ENCODE measurements at regions not wholly inside any gene's neighbourhood (a gene's known extent, or its start where the extent isn't known, plus 50 kb on each side); places are given as distances from the start of the nearest gene placed in this dataset.

DNA sequence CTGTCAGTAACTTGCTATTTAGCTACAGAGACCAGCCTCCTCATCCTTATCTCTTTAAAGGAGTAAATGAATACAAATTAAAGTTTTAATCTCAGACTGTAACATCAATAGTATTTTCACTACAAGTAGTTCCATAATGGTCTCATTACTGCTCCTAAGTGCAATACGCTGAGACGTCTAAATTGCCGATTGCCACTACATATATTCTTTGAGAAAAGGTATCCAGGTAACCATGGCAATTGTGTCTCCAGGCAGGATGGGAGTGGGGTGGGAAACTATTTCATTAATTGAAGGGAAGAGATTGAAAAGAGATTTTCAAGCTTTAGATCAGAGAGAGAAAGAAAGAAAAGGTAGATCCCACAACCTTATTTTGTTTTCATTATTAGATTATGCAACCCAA is 65.5 kb upstream of the PPP2R2B start:
- TF ChIP-seq, protein P1, sequence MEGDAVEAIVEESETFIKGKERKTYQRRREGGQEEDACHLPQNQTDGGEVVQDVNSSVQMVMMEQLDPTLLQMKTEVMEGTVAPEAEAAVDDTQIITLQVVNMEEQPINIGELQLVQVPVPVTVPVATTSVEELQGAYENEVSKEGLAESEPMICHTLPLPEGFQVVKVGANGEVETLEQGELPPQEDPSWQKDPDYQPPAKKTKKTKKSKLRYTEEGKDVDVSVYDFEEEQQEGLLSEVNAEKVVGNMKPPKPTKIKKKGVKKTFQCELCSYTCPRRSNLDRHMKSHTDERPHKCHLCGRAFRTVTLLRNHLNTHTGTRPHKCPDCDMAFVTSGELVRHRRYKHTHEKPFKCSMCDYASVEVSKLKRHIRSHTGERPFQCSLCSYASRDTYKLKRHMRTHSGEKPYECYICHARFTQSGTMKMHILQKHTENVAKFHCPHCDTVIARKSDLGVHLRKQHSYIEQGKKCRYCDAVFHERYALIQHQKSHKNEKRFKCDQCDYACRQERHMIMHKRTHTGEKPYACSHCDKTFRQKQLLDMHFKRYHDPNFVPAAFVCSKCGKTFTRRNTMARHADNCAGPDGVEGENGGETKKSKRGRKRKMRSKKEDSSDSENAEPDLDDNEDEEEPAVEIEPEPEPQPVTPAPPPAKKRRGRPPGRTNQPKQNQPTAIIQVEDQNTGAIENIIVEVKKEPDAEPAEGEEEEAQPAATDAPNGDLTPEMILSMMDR (conservative IDR thresholded peaks at IDR 0.05; ENCODE audit: low read length), result no peak
- no peak for TF ChIP-seq EZH2phosphoT487 (IDR thresholded peaks at IDR 0.05; ENCODE audit: borderline replicate concordance, low read depth, low read length)
